ENCODE measurements at regions not wholly inside any gene's neighbourhood (a gene's known extent, or its start where the extent isn't known, plus 50 kb on each side); places are given as distances from the start of the nearest gene placed in this dataset.

GRCh38 chr2:6623746-6624145 lies 242.0 kb downstream of the CMPK2 start:
- no peak for DNase-seq (ENCODE audit: low read depth)

- no peak for DNase-seq (ENCODE audit: low read depth)
Observed at GRCh38 chr2:6626401-6627012, 239.2 kb downstream of the CMPK2 start.

- no peak for DNase-seq (ENCODE audit: low read depth)
Observed at GRCh38 chr2:6627316-6627715, 238.4 kb downstream of the CMPK2 start.

GRCh38 chr2:6630209-6630608 lies 235.5 kb downstream of the CMPK2 start:
- DNase-seq (ENCODE audit: low read depth): no peak

GRCh38 chr2:6635296-6635695 lies 230.4 kb downstream of the CMPK2 start:
- no peak for DNase-seq (ENCODE audit: low read depth)

GRCh38 chr2:6637330-6637729 lies 228.4 kb downstream of the CMPK2 start:
- DNase-seq (ENCODE audit: low read depth): no peak

GRCh38 chr2:6639929-6640620 lies 225.6 kb downstream of the CMPK2 start:
- DNase-seq (ENCODE audit: low read depth): no peak

GRCh38 chr2:6640621-6641015 lies 225.1 kb downstream of the CMPK2 start:
- no peak for DNase-seq (ENCODE audit: low read depth)

- no peak for DNase-seq (ENCODE audit: low read depth)
Observed at GRCh38 chr2:6641956-6642355, 223.8 kb downstream of the CMPK2 start.

GRCh38 chr2:6644261-6644660 lies 221.4 kb downstream of the CMPK2 start:
- DNase-seq (ENCODE audit: low read depth): no peak

GRCh38 chr2:6645004-6645403 lies 220.7 kb downstream of the CMPK2 start:
- DNase-seq (ENCODE audit: low read depth): no peak

- DNase-seq (ENCODE audit: low read depth): no peak
Observed at GRCh38 chr2:6645672-6646071, 220.0 kb downstream of the CMPK2 start.

- no peak for DNase-seq (ENCODE audit: low read depth)
Observed at GRCh38 chr2:6647046-6647445, 218.7 kb downstream of the CMPK2 start.

GRCh38 chr2:6648596-6649247 lies 217.0 kb downstream of the CMPK2 start:
- DNase-seq (ENCODE audit: low read depth): no peak

GRCh38 chr2:6650311-6650710 lies 215.4 kb downstream of the CMPK2 start:
- no peak for DNase-seq (ENCODE audit: low read depth)

GRCh38 chr2:6652251-6652650 lies 213.5 kb downstream of the CMPK2 start:
- no peak for DNase-seq (ENCODE audit: low read depth)

GRCh38 chr2:6653281-6653750 lies 212.4 kb downstream of the CMPK2 start:
- DNase-seq (ENCODE audit: low read depth): no peak

- DNase-seq (ENCODE audit: low read depth): no peak
Observed at GRCh38 chr2:6654279-6654678, 211.4 kb downstream of the CMPK2 start.

GRCh38 chr2:6656633-6657032 lies 209.1 kb downstream of the CMPK2 start:
- DNase-seq (ENCODE audit: low read depth): no peak

GRCh38 chr2:6657136-6657535 lies 208.6 kb downstream of the CMPK2 start:
- no peak for DNase-seq (ENCODE audit: low read depth)

GRCh38 chr2:6657855-6658254 lies 207.9 kb downstream of the CMPK2 start:
- no peak for DNase-seq (ENCODE audit: low read depth)

GRCh38 chr2:6664332-6665061 lies 201.2 kb downstream of the CMPK2 start:
- DNase-seq (ENCODE audit: low read depth): no peak

Measured in stimulated activated CD8-positive, alpha-beta memory T cell treated with anti-CD3 and anti-CD28 coated beads, Interleukin-15, amount 100 ng/mL, for 1 hour (primary cell).